Subcutaneous abdominal adipose tissue (tissue), 5 donors: ENCODE measurements at regions not wholly inside any gene's neighbourhood (a gene's known extent, or its start where the extent isn't known, plus 50 kb on each side); places are given as distances from the start of the nearest gene placed in this dataset.
"Not testable (repeated sequence)": the region's sequence is repeated elsewhere in the genome, so short reads cannot be mapped to it uniquely, and the experiment has no call there.

Experiments
- H3K27ac ChIP-seq: one replicate; pipeline ENCODE4 v1.7.0; 2013; ENCODE audit warnings: low read depth, mild to moderate bottlenecking, inconsistent platforms, low read length, moderate library complexity
- H3K27me3 ChIP-seq, 5 donors: one replicate each; pipeline ENCODE4 v1.7.0; 2013; ENCODE audit warnings: low read length in 5 of 5, inconsistent platforms in 1 of 5; ENCODE audit not compliant: control insufficient read depth in 5 of 5, insufficient read depth in 4 of 5
- H3K36me3 ChIP-seq, 5 donors: one replicate each; pipeline ENCODE4 v1.7.0; 2013; ENCODE audit warnings: low read length in 5 of 5; ENCODE audit not compliant: control insufficient read depth in 5 of 5, insufficient read depth in 5 of 5
- H3K4me1 ChIP-seq, 5 donors: one replicate each; pipeline ENCODE4 v1.7.0; 2013; ENCODE audit warnings: low read length in 5 of 5, mild to moderate bottlenecking in 3 of 5, moderate library complexity in 1 of 5; ENCODE audit not compliant: control insufficient read depth in 5 of 5, insufficient read depth in 5 of 5
- H3K4me3 ChIP-seq, 5 donors: one replicate each; pipeline ENCODE4 v1.7.0; 2013; ENCODE audit warnings: low read length in 5 of 5, low read depth in 1 of 5
- H3K9ac ChIP-seq, 5 donors: one replicate each; pipeline ENCODE4 v1.7.0; 2013; ENCODE audit warnings: low read length in 5 of 5, mild to moderate bottlenecking in 4 of 5, moderate library complexity in 3 of 5
- H3K9me3 ChIP-seq, 5 donors: one replicate each; pipeline ENCODE4 v1.7.0; 2013; ENCODE audit warnings: low read length in 5 of 5; ENCODE audit not compliant: control insufficient read depth in 5 of 5
- donor health status: healthy.
- donor health status: healthy.
- donor health status: healthy.
- donor health status: healthy.
- donor health status: healthy.

DNA sequence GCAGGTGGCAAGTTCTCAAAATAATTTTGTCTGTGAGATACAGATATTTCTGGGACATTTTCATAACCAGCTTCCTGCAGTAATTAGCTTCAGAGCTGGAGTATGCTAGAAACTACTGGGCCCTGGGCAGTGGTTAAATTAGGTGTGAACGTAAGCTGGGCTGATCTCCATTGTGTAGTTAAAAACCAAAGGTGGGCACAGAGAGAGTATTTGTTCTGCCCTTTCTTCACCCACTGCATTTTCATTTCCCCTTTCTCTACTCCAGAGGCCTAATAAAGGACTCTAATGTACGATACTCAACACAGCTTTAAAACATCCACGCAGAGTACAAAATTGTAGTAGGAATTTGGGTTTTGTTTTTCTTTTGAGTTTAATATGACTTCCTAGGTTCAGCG is 252.7 kb downstream of the SPRY1 start:
- Histone ChIP-seq H3K27me3 (no peaks in the 10 kb centered on the region), H3K9ac (peak overlapping the region in 1 of 5 donors; percentile 53), H3K4me1 (peaks cover 3 to 38% (median 29%) of the 10 kb centered on the region in 5 donors), H3K9me3 (no peaks in the 10 kb centered on the region), H3K4me3 (peak overlapping the region in 2 of 5 donors; percentile 12 to 14), H3K36me3 (no peaks in the 10 kb centered on the region), H3K27ac (peak overlapping the region; percentile 82)

DNA sequence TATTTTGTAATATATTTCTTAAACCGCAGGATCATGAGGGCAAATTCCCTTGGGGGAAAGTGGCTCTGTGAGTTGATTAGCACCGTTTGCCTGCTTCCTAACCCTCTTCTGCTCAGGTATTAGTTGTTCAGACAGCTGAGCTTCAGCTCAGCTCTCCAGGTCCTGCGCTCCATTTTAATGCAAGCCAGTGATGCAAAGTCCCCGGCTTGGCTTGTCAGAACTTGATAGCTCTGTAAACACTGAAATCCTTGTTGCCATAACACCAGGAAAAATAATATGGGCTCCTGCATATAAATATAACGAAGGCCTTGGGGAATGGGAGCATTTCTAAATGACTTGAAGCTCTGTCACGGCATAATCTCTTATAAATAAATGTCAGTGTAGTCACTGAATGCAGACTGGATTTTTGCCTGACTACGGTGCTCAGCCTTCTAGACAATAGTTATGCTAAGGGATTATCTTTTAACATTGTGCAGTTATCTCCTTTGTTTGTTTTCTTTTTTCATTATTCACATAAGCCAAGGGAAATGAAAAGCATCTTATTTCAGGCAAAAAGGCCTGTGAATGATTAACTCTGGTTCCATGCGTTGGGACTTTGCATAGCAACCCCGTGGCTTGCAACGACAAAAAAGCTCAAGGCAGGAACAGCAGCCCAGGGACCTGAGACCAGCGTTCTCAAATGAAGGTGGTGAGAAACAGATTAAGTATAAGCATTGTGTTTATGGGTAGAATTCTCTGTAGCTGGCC is 253.2 kb downstream of the SPRY1 start:
- Histone ChIP-seq H3K4me1 (peaks cover 3 to 38% (median 29%) of the 10 kb centered on the region in 5 donors), H3K4me3 (peak overlapping the region in 3 of 5 donors; percentile 12 to 54 (median 14)), H3K36me3 (no peaks in the 10 kb centered on the region), H3K27ac (peak overlapping the region; percentile 82), H3K9ac (peak overlapping the region in 1 of 5 donors; percentile 53), H3K27me3 (no peaks in the 10 kb centered on the region), H3K9me3 (no peaks in the 10 kb centered on the region)

DNA sequence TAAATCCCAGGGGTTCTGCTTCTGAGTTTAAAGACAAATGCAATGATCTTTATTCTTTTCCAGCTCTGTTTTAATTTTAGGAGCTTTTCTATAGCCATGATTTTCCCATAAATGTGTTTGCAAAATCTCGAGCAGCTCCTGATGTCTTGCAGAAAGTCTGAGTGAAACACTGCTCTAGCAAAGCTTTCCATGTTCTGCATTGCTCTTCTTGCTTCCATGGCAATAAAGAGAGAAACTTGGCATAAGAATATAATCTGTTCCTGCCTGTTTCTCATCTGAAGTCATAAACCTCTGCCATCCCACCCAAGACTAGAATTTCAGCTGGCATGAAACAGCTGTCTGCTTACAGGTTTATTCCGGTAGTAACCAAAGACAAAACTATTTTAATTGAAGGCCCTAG is 254.5 kb downstream of the SPRY1 start:
- Histone ChIP-seq H3K9me3 (no peaks in the 10 kb centered on the region), H3K36me3 (no peaks in the 10 kb centered on the region), H3K4me1 (peaks cover 3 to 38% (median 29%) of the 10 kb centered on the region in 5 donors), H3K27me3 (no peaks in the 10 kb centered on the region), H3K4me3 (peak overlapping the region in 1 of 5 donors; percentile 17), H3K9ac (no peak overlapping the region), H3K27ac (peak overlapping the region; percentile 82)

DNA sequence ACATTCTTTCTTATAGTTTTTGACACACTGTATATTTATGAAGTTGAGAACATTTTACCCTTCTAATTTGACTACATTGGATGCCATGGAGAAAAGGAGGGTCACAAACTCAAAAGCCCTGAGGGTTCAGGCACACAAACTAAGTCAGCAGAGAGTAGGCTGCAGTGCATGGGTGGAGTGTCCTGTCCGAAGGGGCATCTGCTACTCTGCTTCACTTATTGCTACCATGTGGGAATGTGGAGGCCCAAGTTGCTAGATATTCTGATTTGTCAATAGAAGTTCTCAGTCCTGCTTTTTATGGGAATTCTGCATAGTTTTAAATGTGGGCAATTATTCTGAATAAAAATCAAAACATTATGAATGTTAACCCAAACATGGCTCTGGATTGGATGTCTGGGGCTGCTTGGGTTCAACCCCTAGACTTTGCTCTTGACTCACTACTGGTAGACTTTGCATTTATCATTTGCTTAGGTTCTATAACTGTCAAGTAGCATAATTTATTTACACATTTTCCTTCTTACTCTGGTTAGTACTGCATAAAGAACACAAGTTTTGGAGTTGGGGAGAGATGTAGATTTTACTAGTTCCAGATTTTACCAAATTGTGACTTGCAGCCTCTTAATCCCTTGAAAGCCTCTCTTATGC is 255.1 kb downstream of the SPRY1 start:
- H3K9me3 ChIP-seq = peaks cover 0 to 5% (median 0%) of the 10 kb centered on the region in 5 donors
- peak overlapping the region; percentile 82 for H3K27ac ChIP-seq
- peaks cover 3 to 38% (median 29%) of the 10 kb centered on the region in 5 donors for H3K4me1 ChIP-seq
- no peaks in the 10 kb centered on the region for H3K36me3 ChIP-seq
- H3K9ac ChIP-seq = no peak overlapping the region
- H3K4me3 ChIP-seq = peak overlapping the region in 1 of 5 donors; percentile 17
- H3K27me3 ChIP-seq = no peaks in the 10 kb centered on the region

DNA sequence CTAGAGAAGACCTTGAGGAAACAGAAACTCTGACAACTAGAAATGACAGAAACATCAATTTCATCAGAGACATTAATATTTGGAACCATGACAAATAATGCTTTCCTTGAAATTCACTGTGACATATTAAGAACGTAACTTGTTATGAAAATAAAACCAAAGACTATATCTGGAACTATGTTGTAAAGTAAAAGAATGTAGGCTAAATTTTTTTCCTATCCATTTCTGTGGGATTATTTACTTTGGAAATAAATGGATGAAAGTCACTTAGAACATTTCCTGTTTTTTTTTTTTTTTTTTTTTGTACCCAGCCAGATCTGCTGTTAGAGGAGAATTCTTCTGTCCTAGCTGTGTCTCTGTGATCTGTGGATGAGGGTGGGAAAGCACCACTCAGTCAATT is 255.9 kb downstream of the SPRY1 start:
- Histone ChIP-seq H3K4me3 (no peak overlapping the region), H3K4me1 (peaks cover 3 to 42% (median 29%) of the 10 kb centered on the region in 5 donors), H3K27ac (no peak overlapping the region), H3K9me3 (peaks cover 0 to 6% (median 0%) of the 10 kb centered on the region in 5 donors), H3K27me3 (no peaks in the 10 kb centered on the region), H3K9ac (no peak overlapping the region), H3K36me3 (no peaks in the 10 kb centered on the region)

DNA sequence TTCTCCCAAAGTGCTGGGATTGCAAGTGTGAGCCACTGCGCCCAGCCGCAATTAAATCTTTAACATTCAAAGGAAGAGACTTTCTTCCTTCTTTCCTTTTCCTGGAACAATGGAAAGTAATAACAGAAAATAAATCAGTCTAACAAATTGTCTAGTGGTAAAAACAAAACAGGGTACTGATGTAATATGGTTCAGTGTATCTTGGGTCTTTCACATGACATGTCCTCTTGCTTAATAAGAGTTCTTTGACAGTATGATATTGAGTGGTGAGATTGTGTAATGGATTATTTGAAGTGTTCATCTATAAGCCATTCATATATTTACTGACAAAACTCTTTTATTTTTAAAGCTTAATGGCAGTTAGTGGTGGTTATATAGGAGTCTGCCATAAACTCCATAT is 256.6 kb downstream of the SPRY1 start:
- H3K27ac ChIP-seq = no peak overlapping the region
- H3K36me3 ChIP-seq = no peaks in the 10 kb centered on the region
- H3K27me3 ChIP-seq = no peaks in the 10 kb centered on the region
- no peak overlapping the region for H3K9ac ChIP-seq
- peaks cover 0 to 6% (median 0%) of the 10 kb centered on the region in 5 donors for H3K9me3 ChIP-seq
- no peak overlapping the region for H3K4me3 ChIP-seq
- H3K4me1 ChIP-seq = peaks cover 3 to 45% (median 29%) of the 10 kb centered on the region in 5 donors

DNA sequence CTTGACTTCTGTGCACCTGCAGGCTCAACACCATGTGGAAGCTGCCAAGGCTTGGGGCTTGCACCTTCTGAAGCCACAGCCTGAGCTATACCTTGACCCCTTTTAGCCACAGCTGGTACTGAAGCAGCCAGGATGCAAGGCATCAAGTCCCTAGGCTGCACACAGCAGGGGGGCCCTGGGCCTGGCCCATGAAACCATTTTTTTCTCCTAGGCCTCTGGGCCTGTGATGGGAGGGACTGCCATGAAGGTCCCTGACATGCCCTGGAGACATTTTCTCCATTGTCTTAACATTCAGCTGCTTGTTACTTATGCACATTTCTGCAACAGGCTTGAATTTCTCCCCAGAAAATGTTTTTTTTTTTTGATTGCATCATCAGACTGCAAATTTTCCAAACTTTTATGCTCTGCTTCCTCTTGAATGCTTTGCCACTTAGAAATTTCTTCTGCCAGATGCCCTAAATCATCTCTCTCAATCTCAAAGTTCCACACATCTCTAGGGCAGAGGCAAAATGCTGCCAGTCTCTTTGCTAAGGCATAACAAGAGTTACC is 260.2 kb downstream of the SPRY1 start:
- H3K36me3 ChIP-seq, H3K9ac ChIP-seq, H3K4me3 ChIP-seq, H3K9me3 ChIP-seq, H3K27me3 ChIP-seq: not testable (repeated sequence)
- Histone ChIP-seq H3K4me1 (peaks cover 0 to 20% (median 5%) of the 10 kb centered on the region in 5 donors), H3K27ac (peak overlapping the region; percentile 40)

DNA sequence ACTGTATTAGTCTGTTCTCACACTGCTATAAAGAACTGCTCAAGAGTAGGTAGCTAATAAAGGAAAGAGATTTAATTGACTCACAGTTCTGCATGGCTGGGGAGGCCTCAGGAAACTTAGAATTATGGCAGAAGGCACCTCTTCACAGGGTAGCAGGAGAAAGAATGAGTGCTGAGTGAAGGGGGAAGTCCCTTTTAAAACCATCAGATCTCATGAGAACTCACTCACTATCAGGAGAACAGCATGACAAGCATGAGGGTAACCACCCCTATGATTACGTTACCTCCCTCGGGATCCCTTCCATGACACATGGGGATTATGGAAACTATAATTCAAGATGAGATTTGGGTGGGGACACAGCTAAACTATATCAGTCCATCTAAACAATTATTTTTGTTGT is 261.0 kb downstream of the SPRY1 start:
- H3K27me3 ChIP-seq, H3K36me3 ChIP-seq, H3K4me3 ChIP-seq, H3K9me3 ChIP-seq, H3K27ac ChIP-seq, H3K9ac ChIP-seq: not testable (repeated sequence)
- H3K4me1 ChIP-seq = peaks cover 0 to 14% (median 0%) of the 10 kb centered on the region in 5 donors

DNA sequence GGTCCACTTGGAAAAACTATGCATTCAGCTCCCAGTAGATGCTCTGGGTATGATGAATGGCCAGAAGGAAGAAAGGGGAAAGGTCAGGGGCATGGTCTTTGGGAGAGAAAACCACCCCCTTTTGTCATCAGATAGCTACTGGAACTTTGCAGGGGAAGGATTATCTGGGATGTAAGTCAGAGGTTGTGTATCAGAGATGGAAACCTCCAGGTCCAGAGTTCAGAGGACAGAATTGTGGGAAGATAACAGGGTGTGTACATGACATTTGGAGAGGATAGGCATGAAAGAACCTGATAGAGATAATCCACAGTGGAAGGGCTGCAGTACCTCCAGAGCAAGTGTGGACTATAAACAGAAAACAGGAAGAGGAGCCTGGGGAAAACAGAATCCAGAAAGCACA is 262.7 kb downstream of the SPRY1 start:
- peaks cover 0 to 6% (median 0%) of the 10 kb centered on the region in 5 donors for H3K9me3 ChIP-seq
- no peak overlapping the region for H3K27ac ChIP-seq
- peaks cover 0 to 13% (median 0%) of the 10 kb centered on the region in 5 donors for H3K4me1 ChIP-seq
- no peaks in the 10 kb centered on the region for H3K36me3 ChIP-seq
- H3K4me3 ChIP-seq = no peak overlapping the region
- no peaks in the 10 kb centered on the region for H3K27me3 ChIP-seq
- no peak overlapping the region for H3K9ac ChIP-seq

DNA sequence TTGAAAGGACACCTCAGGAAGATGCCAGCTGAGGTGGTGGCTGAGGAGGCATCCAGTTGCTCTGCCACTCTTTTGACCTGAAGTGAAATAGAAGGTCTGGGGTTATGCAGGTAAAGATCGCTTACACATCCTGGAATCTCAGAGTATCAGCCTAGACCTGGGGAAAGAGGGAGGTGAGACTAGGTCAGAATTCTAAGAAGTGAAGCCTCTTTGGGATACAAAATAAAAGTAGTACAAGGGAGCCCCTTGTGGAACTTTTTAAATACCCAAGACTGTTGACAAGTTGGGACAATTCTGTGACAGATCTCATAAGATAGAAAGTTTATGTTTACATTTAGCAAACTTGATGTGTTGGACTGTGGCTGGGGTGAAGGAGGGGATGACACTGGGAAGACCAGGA is 263.1 kb downstream of the SPRY1 start:
- no peak overlapping the region for H3K9ac ChIP-seq
- no peak overlapping the region for H3K4me3 ChIP-seq
- peaks cover 0 to 6% (median 0%) of the 10 kb centered on the region in 5 donors for H3K9me3 ChIP-seq
- H3K4me1 ChIP-seq = peaks cover 0 to 13% (median 0%) of the 10 kb centered on the region in 5 donors
- H3K27me3 ChIP-seq = no peaks in the 10 kb centered on the region
- no peak overlapping the region for H3K27ac ChIP-seq
- no peaks in the 10 kb centered on the region for H3K36me3 ChIP-seq
